IMR-90 (cell line): ENCODE measurements at regions not wholly inside any gene's neighbourhood (a gene's known extent, or its start where the extent isn't known, plus 50 kb on each side); places are given as distances from the start of the nearest gene placed in this dataset.

Experiments used
- ATAC-seq: fragments of 200-7000 bp; cut with Tn5 transposase; 2 replicates; pipeline ENCODE4 v1.9.1; 2020; ENCODE audit warnings: low read depth, mild to moderate bottlenecking, moderate library complexity
- BruUV-seq: library from RNA; stranded (reverse); fragments of 400-500 nt; replicated peaks from 2 replicates; lab custom pipeline; 2021; lab: Mats Ljungman, UMichigan
- CTCF ChIA-PET: fragments of 300-600 bp; formaldehyde crosslinking; extraction: SDS; loops from one replicate; lab custom pipeline; 2021; ENCODE audit warnings: antibody characterized with exemption; lab: Yijun Ruan, JAX
- POLR2A ChIA-PET: fragments of 300-600 bp; sonication (Branson Sonifier 250); formaldehyde crosslinking; loops from one replicate; lab custom pipeline; 2022; ENCODE audit warnings: antibody characterized with exemption; ENCODE audit not compliant: unreplicated experiment; lab: Charles Lee
- DNase-seq: peaks from one replicate; pipeline ENCODE4 v3.0.0; 2013
- H2AFZ ChIP-seq: replicated peaks from 2 replicates; pipeline ENCODE3; 2013; ENCODE audit warnings: low read length, mild to moderate bottlenecking; ENCODE audit not compliant: poor library complexity
- H2AK5ac ChIP-seq: 2 replicates; pipeline ENCODE4 v1.6.1; 2013; ENCODE audit warnings: low read depth, low read length, inconsistent platforms
- H2AK9ac ChIP-seq: replicated peaks from 2 replicates; pipeline ENCODE3; 2013; ENCODE audit warnings: mild to moderate bottlenecking, low read depth, low read length, moderate library complexity; ENCODE audit not compliant: poor library complexity
- H2BK120ac ChIP-seq: 2 replicates; pipeline ENCODE4 v1.6.1; 2013; ENCODE audit warnings: low read depth, low read length, inconsistent platforms
- H2BK15ac ChIP-seq: 3 replicates; pipeline ENCODE4 v1.6.1; 2013; ENCODE audit warnings: low read depth, low read length, inconsistent platforms
- H2BK20ac ChIP-seq: 2 replicates; pipeline ENCODE4 v1.6.1; 2013; ENCODE audit warnings: low read depth, mild to moderate bottlenecking, inconsistent platforms, low read length, moderate library complexity
- H2BK5ac ChIP-seq: 2 replicates; pipeline ENCODE4 v1.6.1; 2013; ENCODE audit warnings: mild to moderate bottlenecking, low read depth, low read length, inconsistent platforms; ENCODE audit not compliant: poor library complexity, severe bottlenecking
- H3K14ac ChIP-seq: replicated peaks from 2 replicates; pipeline ENCODE4 v1.6.1; 2013; ENCODE audit warnings: low read depth, low read length, inconsistent platforms
- H3K18ac ChIP-seq: 2 replicates; pipeline ENCODE4 v1.6.1; 2013; ENCODE audit warnings: low read depth, low read length, control low read depth
- H3K23ac ChIP-seq: 2 replicates; pipeline ENCODE4 v1.6.1; 2013; ENCODE audit warnings: low read depth, low read length, inconsistent platforms
- H3K27ac ChIP-seq: 2 replicates; pipeline ENCODE4 v1.5.1; 2013; ENCODE audit warnings: mild to moderate bottlenecking, control low read depth, low read length; ENCODE audit not compliant: insufficient read depth
- H3K27me3 ChIP-seq: 2 replicates; pipeline ENCODE4 v1.6.1; 2013; ENCODE audit warnings: low read length; ENCODE audit not compliant: control insufficient read depth, insufficient read depth
- H3K36me3 ChIP-seq: 2 replicates; pipeline ENCODE4 v1.6.1; 2013; ENCODE audit warnings: low read length, mixed read lengths; ENCODE audit not compliant: control insufficient read depth, insufficient read depth
- H3K4ac ChIP-seq: 2 replicates; pipeline ENCODE4 v1.6.1; 2013; ENCODE audit warnings: low read depth, low read length, inconsistent platforms
- H3K4me1 ChIP-seq: 2 replicates; pipeline ENCODE4 v1.6.1; 2013; ENCODE audit warnings: low read length, mixed read lengths; ENCODE audit not compliant: control insufficient read depth, insufficient read depth
- H3K4me2 ChIP-seq: 2 replicates; pipeline ENCODE4 v1.6.1; 2013; ENCODE audit warnings: low read depth, mild to moderate bottlenecking, control low read depth, low read length, moderate library complexity
- H3K4me3 ChIP-seq: 2 replicates; pipeline ENCODE4 v1.5.1; 2013; ENCODE audit warnings: low read depth, mild to moderate bottlenecking, control low read depth, low read length, moderate library complexity; ENCODE audit not compliant: insufficient read depth
- H3K56ac ChIP-seq: 2 replicates; pipeline ENCODE4 v1.6.1; 2013; ENCODE audit warnings: low read length, inconsistent platforms; ENCODE audit not compliant: insufficient read depth; ENCODE audit errors: extremely low read depth
- H3K79me1 ChIP-seq, 2 experiments: 2 replicates each; pipeline ENCODE4 v1.6.1; 2013; ENCODE audit warnings: low read length in 2 of 2, inconsistent platforms in 1 of 2, low read depth in 1 of 2
- H3K9ac ChIP-seq: 2 replicates; pipeline ENCODE4 v1.6.1; 2013; ENCODE audit warnings: low read depth, low read length, control low read depth
- H3K9me1 ChIP-seq: 2 replicates; pipeline ENCODE4 v1.6.1; 2013; ENCODE audit warnings: low read length, inconsistent platforms; ENCODE audit not compliant: insufficient read depth
- H3K9me3 ChIP-seq: 2 replicates; pipeline ENCODE4 v1.6.1; 2013; ENCODE audit warnings: low read length; ENCODE audit not compliant: control insufficient read depth, insufficient read depth
- H4K20me1 ChIP-seq: 2 replicates; pipeline ENCODE4 v1.6.1; 2013; ENCODE audit warnings: low read length, inconsistent platforms; ENCODE audit not compliant: insufficient read depth
- H4K5ac ChIP-seq: 2 replicates; pipeline ENCODE4 v1.6.1; 2013; ENCODE audit warnings: mild to moderate bottlenecking, low read depth, low read length, control low read depth
- H4K8ac ChIP-seq, 2 experiments: 2 replicates each; pipeline ENCODE4 v1.6.1; 2013; ENCODE audit warnings: low read depth in 2 of 2, low read length in 2 of 2, control low read depth in 1 of 2, inconsistent platforms in 1 of 2
- H4K91ac ChIP-seq: 2 replicates; pipeline ENCODE4 v1.6.1; 2013; ENCODE audit warnings: low read depth, low read length, inconsistent platforms; ENCODE audit not compliant: insufficient read depth
- CEBPB ChIP-seq: IDR thresholded peaks from 2 replicates; pipeline ENCODE4 v1.6.1; 2012; ENCODE audit warnings: low read depth, low read length, improper control_type of control experiment
- CHD1 ChIP-seq: IDR thresholded peaks from 2 replicates; pipeline ENCODE4 v1.6.1; 2012; ENCODE audit warnings: low read depth, low read length, improper control_type of control experiment
- FOS ChIP-seq: fragments of 150-350 bp; IDR thresholded peaks from 2 replicates; pipeline ENCODE4 v1.6.1; 2016; ENCODE audit warnings: low read depth, low read length
- MXI1 ChIP-seq: IDR thresholded peaks from 2 replicates; pipeline ENCODE4 v1.6.1; 2012; ENCODE audit warnings: low read depth, mild to moderate bottlenecking, low read length, moderate library complexity, borderline replicate concordance
- NFE2L2 ChIP-seq: fragments of 150-350 bp; IDR thresholded peaks from 2 replicates; pipeline ENCODE4 v1.6.1; 2016; ENCODE audit warnings: low read depth, mild to moderate bottlenecking, low read length
- POLR2A ChIP-seq: IDR thresholded peaks from 2 replicates; pipeline ENCODE4 v1.6.1; 2012; ENCODE audit warnings: mild to moderate bottlenecking, low read depth, low read length
- RAD21 ChIP-seq: IDR thresholded peaks from 2 replicates; pipeline ENCODE4 v1.6.1; 2012; ENCODE audit warnings: low read length, improper control_type of control experiment
- RFX5 ChIP-seq: IDR thresholded peaks from 2 replicates; pipeline ENCODE4 v1.8.0; 2012; ENCODE audit warnings: low read depth, mild to moderate bottlenecking, low read length, moderate library complexity
- USF2 ChIP-seq: fragments of 150-350 bp; IDR thresholded peaks from 2 replicates; pipeline ENCODE4 v1.6.1; 2017; ENCODE audit warnings: mild to moderate bottlenecking, antibody characterized with exemption, low read length, low read depth
- WGBS, 2 experiments: methylation state at CpG; one replicate each; pipeline versions ENCODE4 v1.1.5 to v1.1.7; 2013; ENCODE audit warnings: missing lambda C conversion rate in 2 of 2; ENCODE audit not compliant: insufficient read length in 1 of 2; ENCODE audit errors: extremely low coverage in 2 of 2; 5-methylcytosine and 5-hydroxymethylcytosine counted together
- dilution Hi-C: fragments of 300-500 bp; cut with HindIII; formaldehyde crosslinking; loops from one replicate; pipeline ENCODE4 v1.14.3; 2018; ENCODE audit warnings: low sequenced_read_pairs; ENCODE audit not compliant: unreplicated experiment
- in situ Hi-C: fragments of 300-500 bp; cut with MboI; formaldehyde crosslinking; loops from 3 replicates; pipeline ENCODE4 v1.14.3; 2019; ENCODE audit warnings: low sequenced_read_pairs, inconsistent platforms, mixed read lengths
- intact Hi-C: fragments of 100-400 bp; cut with micrococcal nuclease; formaldehyde crosslinking; loops from 2 replicates; pipeline ENCODE4 v1.10.0; 2022

- in situ Hi-C loops: no loop called here
- no peaks in the 10 kb centered on the region for H3K9me1 ChIP-seq
- BruUV-seq: no TSS peak
Measured at GRCh38 chr1:198032668-198033067, 115.5 kb downstream of the LHX9 start.

More at GRCh38 chr1:198032668-198033067, 115.5 kb downstream of the LHX9 start:
- H2BK15ac ChIP-seq: no peak overlapping the region
- H2AK9ac ChIP-seq: no peak overlapping the region
- H3K14ac ChIP-seq: no peak overlapping the region
- no peaks in the 10 kb centered on the region for H3K4me1 ChIP-seq
- H3K56ac ChIP-seq: no peak overlapping the region
- no peaks in the 10 kb centered on the region for H3K79me1 ChIP-seq
- no peak overlapping the region for H2AK5ac ChIP-seq
- no peak overlapping the region for H4K8ac ChIP-seq
- H3K36me3 ChIP-seq: no peaks in the 10 kb centered on the region
- TF ChIP-seq CEBPB: no peak
- no peak for TF ChIP-seq USF2
- no peak for TF ChIP-seq RAD21
- TF ChIP-seq NFE2L2: no peak
- TF ChIP-seq POLR2A: no peak
- TF ChIP-seq MXI1: no peak
- TF ChIP-seq FOS: no peak
- no peak for TF ChIP-seq CHD1
- no peak for TF ChIP-seq RFX5
- H3K4me3 ChIP-seq: no peak overlapping the region
- H3K23ac ChIP-seq: no peak overlapping the region
- no peak overlapping the region for H3K4ac ChIP-seq
- no CpG with 5 or more reads among the region's 2 CpGs for WGBS, 2 experiments
- H4K5ac ChIP-seq: no peak overlapping the region
- H2BK20ac ChIP-seq: no peak overlapping the region
- dilution Hi-C loops: no loop called here
- no peaks in the 10 kb centered on the region for H3K27me3 ChIP-seq
- H3K9me3 ChIP-seq: no peaks in the 10 kb centered on the region
- no peak overlapping the region for H2BK5ac ChIP-seq
- ChIA-PET POLR2A (no interaction called here), CTCF (no interaction called here)
- no peak overlapping the region for H4K91ac ChIP-seq
- H3K4me2 ChIP-seq: no peak overlapping the region
- no peak for DNase-seq
- intact Hi-C loops: no loop called here
- H3K27ac ChIP-seq: no peak overlapping the region
- H2BK120ac ChIP-seq: no peak overlapping the region
- no peak overlapping the region for H3K18ac ChIP-seq
- no peaks in the 10 kb centered on the region for H4K20me1 ChIP-seq
- no peak for ATAC-seq
- H3K9ac ChIP-seq: no peak overlapping the region
- H2AFZ ChIP-seq: no peak overlapping the region
